Astrocyte (in vitro differentiated cells and primary cell): ENCODE measurements at regions not wholly inside any gene's neighbourhood (a gene's known extent, or its start where the extent isn't known, plus 50 kb on each side); places are given as distances from the start of the nearest gene placed in this dataset.

Source experiments
- EZH2 ChIP-seq: IDR thresholded peaks from 2 replicates; pipeline ENCODE4 v1.6.1; 2012; ENCODE audit warnings: mild to moderate bottlenecking, low read length, inconsistent platforms; ENCODE audit not compliant: insufficient read depth
- TF ChIP-seq, protein P1 (sequence below): IDR thresholded peaks from 2 replicates; pipeline ENCODE4 v1.5.1; 2011; ENCODE audit warnings: low read depth, mild to moderate bottlenecking, inconsistent platforms, low read length, moderate library complexity; ENCODE audit not compliant: insufficient read depth

- TF ChIP-seq, protein P1, sequence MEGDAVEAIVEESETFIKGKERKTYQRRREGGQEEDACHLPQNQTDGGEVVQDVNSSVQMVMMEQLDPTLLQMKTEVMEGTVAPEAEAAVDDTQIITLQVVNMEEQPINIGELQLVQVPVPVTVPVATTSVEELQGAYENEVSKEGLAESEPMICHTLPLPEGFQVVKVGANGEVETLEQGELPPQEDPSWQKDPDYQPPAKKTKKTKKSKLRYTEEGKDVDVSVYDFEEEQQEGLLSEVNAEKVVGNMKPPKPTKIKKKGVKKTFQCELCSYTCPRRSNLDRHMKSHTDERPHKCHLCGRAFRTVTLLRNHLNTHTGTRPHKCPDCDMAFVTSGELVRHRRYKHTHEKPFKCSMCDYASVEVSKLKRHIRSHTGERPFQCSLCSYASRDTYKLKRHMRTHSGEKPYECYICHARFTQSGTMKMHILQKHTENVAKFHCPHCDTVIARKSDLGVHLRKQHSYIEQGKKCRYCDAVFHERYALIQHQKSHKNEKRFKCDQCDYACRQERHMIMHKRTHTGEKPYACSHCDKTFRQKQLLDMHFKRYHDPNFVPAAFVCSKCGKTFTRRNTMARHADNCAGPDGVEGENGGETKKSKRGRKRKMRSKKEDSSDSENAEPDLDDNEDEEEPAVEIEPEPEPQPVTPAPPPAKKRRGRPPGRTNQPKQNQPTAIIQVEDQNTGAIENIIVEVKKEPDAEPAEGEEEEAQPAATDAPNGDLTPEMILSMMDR = no peak
- no peak for TF ChIP-seq EZH2
These were observed 296.5 kb downstream of the ZNF536 start for GRCh38 chr19:30668521-30669155.
